H1 (cell line): ENCODE measurements at regions not wholly inside any gene's neighbourhood (a gene's known extent, or its start where the extent isn't known, plus 50 kb on each side); places are given as distances from the start of the nearest gene placed in this dataset.

Experiments used
- ASH2L ChIP-seq: fragments of 200-600, 300-600 bp; sonication (generic); IDR thresholded peaks from one replicate; pipeline ENCODE4 v1.7.1; 2017; ENCODE audit warnings: low read length
- ATF3 ChIP-seq: IDR thresholded peaks from 2 replicates; pipeline ENCODE4 v1.6.1; 2011; ENCODE audit warnings: low read depth, mild to moderate bottlenecking, low read length; ENCODE audit not compliant: insufficient read depth
- BACH1 ChIP-seq: IDR thresholded peaks from 2 replicates; pipeline ENCODE4 v1.6.1; 2012; ENCODE audit warnings: low read length, improper control_type of control experiment
- CHD1 ChIP-seq: IDR thresholded peaks from 2 replicates; pipeline ENCODE4 v1.6.1; 2012; ENCODE audit warnings: low read depth, low read length, improper control_type of control experiment
- CHD2 ChIP-seq: IDR thresholded peaks from 2 replicates; pipeline ENCODE4 v1.6.1; 2012; ENCODE audit warnings: low read length, improper control_type of control experiment
- CTCF ChIP-seq, 3 experiments: IDR thresholded peaks; 1 replicate in 2 of 3; 2 replicates in 1 of 3; pipeline versions ENCODE4 v1.5.1 to v1.6.1; 2011; ENCODE audit warnings: low read length in 3 of 3, mild to moderate bottlenecking in 3 of 3, inconsistent platforms in 2 of 3, low read depth in 1 of 3, moderate library complexity in 1 of 3; ENCODE audit not compliant: insufficient read depth in 1 of 3; ENCODE audit errors: control extremely low read depth in 1 of 3
- NANOG ChIP-seq: IDR thresholded peaks from 2 replicates; pipeline ENCODE4 v1.6.1; 2011; ENCODE audit warnings: low read length, low read depth, mild to moderate bottlenecking, inconsistent platforms; ENCODE audit not compliant: insufficient read depth, poor library complexity, severe bottlenecking
- POLR2A ChIP-seq, 2 experiments: IDR thresholded peaks; 1 replicate in 1 of 2; 2 replicates in 1 of 2; pipeline ENCODE4 v1.6.1; 2011; ENCODE audit warnings: low read depth in 2 of 2, low read length in 2 of 2, mild to moderate bottlenecking in 2 of 2; ENCODE audit errors: control extremely low read depth in 1 of 2
- POLR2AphosphoS5 ChIP-seq: IDR thresholded peaks from 2 replicates; pipeline ENCODE4 v1.6.1; 2011; ENCODE audit warnings: low read depth, low read length
- SAP30 ChIP-seq: fragments of 300-600 bp; sonication (generic); IDR thresholded peaks from 2 replicates; pipeline ENCODE4 v1.7.1; 2012; ENCODE audit warnings: low read length, moderate library complexity, mild to moderate bottlenecking, inconsistent platforms; ENCODE audit not compliant: insufficient read depth, insufficient replicate concordance
- SIX5 ChIP-seq: IDR thresholded peaks from 2 replicates; pipeline ENCODE4 v1.6.1; 2011; ENCODE audit warnings: mild to moderate bottlenecking, low read depth, low read length
- TBP ChIP-seq: IDR thresholded peaks from 2 replicates; pipeline ENCODE4 v1.6.1; 2011; ENCODE audit warnings: low read depth, low read length, improper control_type of control experiment
- YY1 ChIP-seq: IDR thresholded peaks from 2 replicates; pipeline ENCODE4 v1.6.1; 2011; ENCODE audit warnings: low read depth, mild to moderate bottlenecking, low read length

GRCh38 chr2:4077017-4077416 lies 373.6 kb downstream of the DCDC2C start:
- no peak for TF ChIP-seq CHD1
- no peak for TF ChIP-seq CTCF (IDR thresholded peaks at IDR 0.05; ENCODE audit: control extremely low read depth in 1 of 3, insufficient read depth in 1 of 3, low read depth in 1 of 3, low read length in 3 of 3)
- TF ChIP-seq TBP = no peak
- TF ChIP-seq ASH2L = no peak
- TF ChIP-seq POLR2A (IDR thresholded peaks at IDR 0.05; ENCODE audit: control extremely low read depth in 1 of 2, low read depth in 2 of 2, low read length in 2 of 2) = no peak
- TF ChIP-seq POLR2AphosphoS5 = no peak
- TF ChIP-seq SIX5 = no peak
- no peak for TF ChIP-seq ATF3
- TF ChIP-seq CHD2 = no peak
- TF ChIP-seq NANOG = no peak
- no peak for TF ChIP-seq SAP30
- TF ChIP-seq BACH1 = no peak
- no peak for TF ChIP-seq YY1
